SK-N-MC (cell line): ENCODE measurements at regions not wholly inside any gene's neighbourhood (a gene's known extent, or its start where the extent isn't known, plus 50 kb on each side); places are given as distances from the start of the nearest gene placed in this dataset.

Source experiments
- EZH2 ChIP-seq: fragments of 200-600 bp; sonication (generic); IDR thresholded peaks from one replicate; pipeline ENCODE4 v1.6.1; 2017; ENCODE audit warnings: antibody characterized with exemption
- POLR2AphosphoS5 ChIP-seq: IDR thresholded peaks from 2 replicates; pipeline ENCODE4 v1.6.1; 2012; ENCODE audit warnings: mild to moderate bottlenecking, low read depth, low read length, borderline replicate concordance

- no peak for TF ChIP-seq POLR2AphosphoS5
- TF ChIP-seq EZH2 = no peak
Observed at GRCh38 chr19:30670562-30671366, 298.6 kb downstream of the ZNF536 start.
